22Rv1 (cell line): ENCODE measurements at regions not wholly inside any gene's neighbourhood (a gene's known extent, or its start where the extent isn't known, plus 50 kb on each side); places are given as distances from the start of the nearest gene placed in this dataset.
"Not testable (repeated sequence)": the region's sequence is repeated elsewhere in the genome, so short reads cannot be mapped to it uniquely, and the experiment has no call there.

ENCODE experiments used
- H3K27ac ChIP-seq: fragments of 450-650 bp; 2 replicates; pipeline ENCODE4 v1.5.1; 2017
- ZFX ChIP-seq: fragments of 450-650 bp; IDR thresholded peaks from 2 replicates; pipeline ENCODE4 v1.6.1; 2017; ENCODE audit warnings: antibody characterized with exemption, borderline replicate concordance
- TF ChIP-seq, protein P1 (sequence below): fragments of 450-650 bp; IDR thresholded peaks from 2 replicates; pipeline ENCODE4 v1.5.1; 2017; ENCODE audit warnings: mild to moderate bottlenecking

DNA sequence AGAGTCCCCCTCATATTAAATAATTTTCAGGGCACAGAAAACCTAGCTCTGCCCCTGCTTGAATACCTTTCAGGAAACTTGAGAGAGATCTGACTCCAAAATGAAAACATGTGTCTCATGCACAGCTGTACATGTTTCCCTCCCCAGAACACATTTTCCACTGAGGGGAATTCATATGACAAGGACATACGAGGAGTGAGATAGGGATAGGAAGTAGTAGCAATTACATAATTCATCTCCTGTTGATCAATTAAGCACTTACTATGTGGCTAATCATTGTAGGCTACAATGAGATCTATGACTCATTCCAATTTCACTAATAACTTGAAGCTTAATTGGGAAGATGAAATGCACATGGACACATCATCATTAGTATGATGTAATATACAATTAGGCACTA, 302.1 kb downstream of the PCDH11X start:
- not testable (repeated sequence) for H3K27ac ChIP-seq

DNA sequence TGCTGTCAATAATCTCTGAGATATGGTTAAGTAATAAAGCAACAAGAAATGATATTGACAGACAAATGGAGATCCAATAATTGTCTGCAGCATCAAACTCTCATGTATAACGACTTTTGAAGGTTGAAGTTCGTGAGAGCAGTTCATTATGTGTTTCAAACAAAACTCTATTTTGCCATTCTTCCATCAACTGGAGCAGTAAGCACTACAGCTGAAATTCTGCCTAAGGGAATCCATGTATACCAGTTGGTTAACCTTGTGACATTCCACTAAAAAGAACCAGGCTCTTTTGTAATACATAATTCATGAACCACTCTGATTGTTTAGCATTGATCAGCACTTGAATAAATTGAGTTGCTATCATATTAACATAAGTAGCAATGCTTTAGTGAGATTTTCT, 311.6 kb downstream of the PCDH11X start:
- not testable (repeated sequence) for H3K27ac ChIP-seq

DNA sequence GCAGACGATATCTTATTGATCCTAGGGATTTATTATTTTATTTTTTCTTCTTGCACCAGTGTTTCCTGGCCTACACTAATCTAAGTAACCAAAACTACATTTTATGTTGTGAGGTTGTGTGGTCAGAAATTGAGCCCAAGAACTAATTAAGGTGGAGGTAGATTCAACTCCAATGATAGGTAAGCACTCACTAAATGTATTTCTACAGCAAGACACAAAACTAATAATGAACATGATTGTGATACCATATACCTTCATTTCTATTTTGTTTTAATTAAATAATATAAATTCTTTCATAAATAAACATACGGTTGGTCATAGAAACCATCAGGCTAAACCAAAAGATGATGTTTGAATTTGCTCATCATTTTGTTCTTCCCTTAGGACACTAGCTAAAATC, 319.0 kb downstream of the PCDH11X start:
- H3K27ac ChIP-seq = not testable (repeated sequence)

DNA sequence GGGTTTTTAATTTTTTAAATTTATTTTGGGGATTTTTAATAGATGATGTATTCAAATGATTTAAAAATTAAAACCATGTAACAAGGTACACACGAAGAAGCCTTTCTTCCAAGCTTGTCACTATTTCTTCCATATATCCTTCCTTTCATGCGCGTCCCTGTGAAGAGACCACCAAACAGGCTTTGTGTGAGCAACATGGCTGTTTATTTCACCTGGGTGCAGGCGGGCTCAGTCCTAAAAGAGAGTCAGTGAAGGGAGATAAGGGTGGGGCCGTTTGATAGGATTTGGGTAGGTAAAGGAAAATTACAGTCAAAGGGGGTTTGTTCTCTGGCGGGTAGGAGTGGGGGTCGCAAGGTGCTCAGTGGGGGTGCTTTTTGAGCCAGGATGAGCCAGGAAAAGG, 320.9 kb downstream of the PCDH11X start:
- H3K27ac ChIP-seq = not testable (repeated sequence)

DNA sequence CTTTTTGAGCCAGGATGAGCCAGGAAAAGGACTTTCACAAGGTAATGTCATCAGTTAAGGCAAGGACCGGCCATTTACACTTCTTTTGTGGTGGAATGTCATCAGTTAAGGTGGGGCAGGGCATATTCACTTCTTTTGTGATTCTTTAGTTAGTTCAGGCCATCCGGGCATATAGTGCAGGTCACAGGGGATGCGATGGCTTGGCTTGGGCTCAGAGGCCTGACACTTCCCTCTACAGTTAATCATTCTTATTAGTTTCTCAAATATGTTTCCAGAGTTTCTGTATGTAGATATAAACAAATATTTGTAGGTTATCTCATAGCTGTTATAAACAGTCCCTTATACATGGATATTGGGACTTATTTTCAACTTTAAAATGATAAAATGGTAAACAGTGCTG, 326.5 kb downstream of the PCDH11X start:
- not testable (repeated sequence) for H3K27ac ChIP-seq

DNA sequence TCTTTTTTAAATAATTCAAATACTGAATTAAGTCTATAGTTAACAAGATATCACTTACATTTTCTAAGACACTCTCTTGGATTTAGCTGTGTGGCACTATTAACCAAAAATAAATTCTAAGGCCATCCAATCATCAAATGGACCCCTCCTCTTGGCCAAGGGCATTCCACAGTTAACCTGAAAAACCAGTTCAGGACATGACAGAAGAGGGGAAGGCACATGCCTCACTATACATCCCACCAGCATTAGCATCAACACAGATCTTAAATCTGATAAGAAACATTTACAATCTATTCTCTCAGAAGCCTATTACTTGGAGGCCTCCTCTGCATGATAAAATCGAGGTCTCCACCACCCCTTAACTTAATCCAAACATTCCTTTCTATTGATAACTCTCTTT, 327.5 kb downstream of the PCDH11X start:
- not testable (repeated sequence) for H3K27ac ChIP-seq

DNA sequence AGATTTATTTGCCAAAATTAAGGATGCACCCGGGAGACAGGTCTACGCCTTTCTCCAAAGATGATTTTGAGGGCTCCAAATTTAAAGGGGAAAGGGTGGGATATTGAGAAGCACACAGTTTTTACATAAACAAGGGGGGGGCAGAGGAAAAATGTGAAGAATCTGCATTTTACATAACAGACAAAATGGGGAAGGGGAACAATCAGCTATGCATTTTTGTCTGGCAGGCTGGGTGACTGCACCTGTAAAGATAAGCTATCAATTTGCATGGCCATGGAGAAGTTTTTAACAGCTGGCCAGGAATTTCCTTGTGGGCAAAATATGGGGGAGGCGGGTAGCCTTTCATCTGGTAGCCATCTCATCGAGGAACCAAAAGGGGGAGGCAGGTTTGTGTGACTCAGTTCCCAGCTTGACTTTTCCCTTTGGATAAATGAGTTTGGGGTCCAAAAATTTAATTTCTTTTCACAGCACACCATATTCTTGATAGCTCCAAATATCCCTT, 331.3 kb downstream of the PCDH11X start:
- not testable (repeated sequence) for H3K27ac ChIP-seq

DNA sequence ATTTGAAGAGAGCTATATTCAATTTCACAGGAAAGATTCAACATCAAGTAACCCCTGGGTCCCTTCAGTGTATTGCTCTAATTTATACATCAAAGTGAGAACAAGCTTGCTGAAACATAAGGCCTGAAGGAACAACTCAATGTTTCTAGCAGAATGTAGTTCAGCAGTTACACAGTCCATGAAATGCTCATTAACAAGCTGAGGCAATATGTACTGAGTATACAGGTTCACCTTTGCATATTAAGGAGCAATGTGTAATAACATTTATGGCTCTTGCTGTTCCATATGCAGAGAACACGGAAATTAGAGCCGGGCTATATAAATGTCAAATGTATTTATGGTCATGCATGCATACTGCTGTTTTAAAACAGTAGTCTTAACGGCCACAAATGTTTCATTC, 338.5 kb downstream of the PCDH11X start:
- H3K27ac ChIP-seq = not testable (repeated sequence)

DNA sequence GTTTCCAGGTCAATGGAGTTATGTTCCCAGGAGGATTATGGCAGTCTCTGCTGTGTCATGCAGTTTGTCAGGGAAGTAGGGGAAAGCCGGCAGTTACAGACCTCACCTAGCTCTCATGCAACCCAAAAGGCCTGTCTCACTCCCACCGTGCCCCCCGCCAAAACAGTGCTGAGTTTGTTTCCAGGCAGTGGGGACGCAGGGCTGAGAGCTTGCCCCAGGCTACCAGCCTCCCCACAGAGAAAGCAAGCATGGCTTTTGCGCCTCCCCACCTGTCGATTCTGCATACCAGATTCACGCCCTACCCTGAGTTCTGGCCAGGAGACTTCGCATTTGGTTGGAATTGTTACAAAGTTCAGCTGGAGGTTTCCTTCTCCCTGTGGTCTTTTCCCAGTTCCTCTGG, 383.9 kb downstream of the PCDH11X start:
- H3K27ac ChIP-seq = not testable (repeated sequence)

DNA sequence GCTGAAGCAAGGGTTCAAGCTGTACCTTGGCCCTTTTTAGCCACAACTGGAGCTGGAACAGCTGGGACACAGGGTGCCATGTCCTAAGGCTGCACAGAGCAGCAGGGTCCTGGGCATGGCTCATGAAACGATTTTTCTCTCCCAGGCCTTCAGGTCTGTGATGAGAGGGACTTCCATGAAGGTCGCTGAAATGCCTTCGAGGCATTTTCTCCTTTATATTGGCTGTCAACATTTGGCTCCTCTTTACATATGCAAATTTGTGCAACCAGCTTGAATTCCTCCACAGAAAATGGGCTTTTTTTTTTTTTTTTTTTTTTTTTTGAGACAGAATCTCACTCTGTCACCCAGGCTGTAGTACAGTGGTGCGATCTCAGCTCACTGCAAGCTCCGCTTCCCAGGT, 430.8 kb downstream of the PCDH11X start:
- no peak overlapping the region for H3K27ac ChIP-seq
- TF ChIP-seq, protein P1, sequence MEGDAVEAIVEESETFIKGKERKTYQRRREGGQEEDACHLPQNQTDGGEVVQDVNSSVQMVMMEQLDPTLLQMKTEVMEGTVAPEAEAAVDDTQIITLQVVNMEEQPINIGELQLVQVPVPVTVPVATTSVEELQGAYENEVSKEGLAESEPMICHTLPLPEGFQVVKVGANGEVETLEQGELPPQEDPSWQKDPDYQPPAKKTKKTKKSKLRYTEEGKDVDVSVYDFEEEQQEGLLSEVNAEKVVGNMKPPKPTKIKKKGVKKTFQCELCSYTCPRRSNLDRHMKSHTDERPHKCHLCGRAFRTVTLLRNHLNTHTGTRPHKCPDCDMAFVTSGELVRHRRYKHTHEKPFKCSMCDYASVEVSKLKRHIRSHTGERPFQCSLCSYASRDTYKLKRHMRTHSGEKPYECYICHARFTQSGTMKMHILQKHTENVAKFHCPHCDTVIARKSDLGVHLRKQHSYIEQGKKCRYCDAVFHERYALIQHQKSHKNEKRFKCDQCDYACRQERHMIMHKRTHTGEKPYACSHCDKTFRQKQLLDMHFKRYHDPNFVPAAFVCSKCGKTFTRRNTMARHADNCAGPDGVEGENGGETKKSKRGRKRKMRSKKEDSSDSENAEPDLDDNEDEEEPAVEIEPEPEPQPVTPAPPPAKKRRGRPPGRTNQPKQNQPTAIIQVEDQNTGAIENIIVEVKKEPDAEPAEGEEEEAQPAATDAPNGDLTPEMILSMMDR = no peak
- no peak for TF ChIP-seq ZFX

DNA sequence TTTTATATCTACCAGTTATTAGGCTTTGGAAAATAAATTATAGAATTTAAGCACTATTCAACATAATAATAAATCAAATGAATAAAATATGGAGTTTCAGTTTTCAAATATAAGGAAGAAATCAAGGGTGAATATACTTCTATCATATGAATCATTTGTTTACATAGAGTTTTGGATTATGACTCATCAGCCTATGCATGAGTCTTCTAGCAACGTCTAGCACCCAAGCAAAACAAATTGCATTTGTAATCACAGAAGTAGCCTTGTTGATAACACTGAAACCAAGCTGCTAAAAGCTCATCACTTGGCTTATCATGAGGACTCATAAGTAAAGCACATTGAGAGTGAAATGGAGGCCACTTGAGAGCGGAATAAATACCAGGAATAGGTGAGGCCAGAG, 434.6 kb downstream of the PCDH11X start:
- no peak overlapping the region for H3K27ac ChIP-seq
- no peak for TF ChIP-seq ZFX
- TF ChIP-seq, protein P1 = no peak

DNA sequence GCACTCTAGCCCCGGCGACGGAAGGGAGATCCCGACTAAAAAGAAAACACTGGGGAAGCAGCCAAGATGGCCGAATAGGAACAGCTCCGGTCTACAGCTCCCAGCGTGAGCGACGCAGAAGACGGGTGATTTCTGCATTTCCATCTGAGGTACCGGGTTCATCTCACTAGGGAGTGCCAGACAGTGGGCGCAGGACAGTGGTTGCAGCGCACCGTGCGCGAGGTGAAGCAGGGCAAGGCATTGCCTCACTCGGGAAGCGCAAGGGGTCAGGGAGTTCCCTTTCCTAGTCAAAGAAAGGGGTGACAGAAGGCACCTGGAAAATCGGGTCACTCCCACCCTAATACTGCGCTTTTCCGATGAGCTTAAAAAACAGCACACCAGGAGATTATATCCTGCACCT, 435.8 kb downstream of the PCDH11X start:
- H3K27ac ChIP-seq = not testable (repeated sequence)

DNA sequence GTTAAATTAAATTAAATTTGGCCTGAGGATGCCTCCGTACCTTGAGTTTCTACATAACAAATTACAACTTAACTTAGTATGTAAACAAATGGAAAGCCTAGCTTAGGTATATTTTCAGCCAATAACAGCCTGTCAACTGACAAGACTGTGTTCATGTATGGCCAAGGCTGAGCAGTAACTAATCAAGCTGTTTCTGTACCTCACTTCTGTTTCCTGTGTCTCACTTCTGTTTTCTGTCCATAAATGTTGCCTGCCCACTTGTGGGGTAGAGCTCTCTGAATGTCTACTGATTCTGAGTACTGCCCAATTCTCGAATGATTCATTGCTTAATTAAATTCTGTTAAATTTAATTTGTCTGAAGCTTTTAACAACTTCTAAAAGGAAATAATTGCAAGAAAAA, 445.2 kb downstream of the PCDH11X start:
- TF ChIP-seq, protein P1 = no peak
- TF ChIP-seq ZFX = no peak
- no peak overlapping the region for H3K27ac ChIP-seq

DNA sequence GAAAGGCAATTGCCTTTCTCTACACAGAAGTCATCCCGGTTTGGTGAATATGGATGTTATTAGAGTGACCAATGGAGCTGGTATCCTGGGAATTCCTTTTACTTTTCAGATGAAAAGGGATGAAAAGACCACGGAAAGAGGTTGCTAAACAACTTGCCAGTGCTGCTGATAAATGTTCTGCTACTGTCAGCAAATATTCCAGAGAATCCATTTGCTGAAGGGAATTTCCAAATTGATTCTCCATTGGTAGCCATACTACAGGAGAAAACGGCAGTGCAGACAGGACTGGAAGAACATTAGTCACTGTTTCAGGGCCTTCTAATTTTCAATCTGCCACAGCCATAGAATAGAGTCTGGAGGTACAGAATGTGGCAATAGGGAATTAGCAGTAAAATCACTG, 451.5 kb downstream of the PCDH11X start:
- TF ChIP-seq, protein P1 = no peak
- no peak for TF ChIP-seq ZFX
- no peak overlapping the region for H3K27ac ChIP-seq
